Inflammatory macrophage treated with lipopolysaccharide for 1 hour (primary cell): ENCODE measurements at regions not wholly inside any gene's neighbourhood (a gene's known extent, or its start where the extent isn't known, plus 50 kb on each side); places are given as distances from the start of the nearest gene placed in this dataset.
"Not testable (repeated sequence)": the region's sequence is repeated elsewhere in the genome, so short reads cannot be mapped to it uniquely, and the experiment has no call there.

Experiments used
- DNase-seq, 2 donors: peaks; one replicate each; pipeline ENCODE4 v3.0.0-alpha.2; 2020 to 2022

DNA sequence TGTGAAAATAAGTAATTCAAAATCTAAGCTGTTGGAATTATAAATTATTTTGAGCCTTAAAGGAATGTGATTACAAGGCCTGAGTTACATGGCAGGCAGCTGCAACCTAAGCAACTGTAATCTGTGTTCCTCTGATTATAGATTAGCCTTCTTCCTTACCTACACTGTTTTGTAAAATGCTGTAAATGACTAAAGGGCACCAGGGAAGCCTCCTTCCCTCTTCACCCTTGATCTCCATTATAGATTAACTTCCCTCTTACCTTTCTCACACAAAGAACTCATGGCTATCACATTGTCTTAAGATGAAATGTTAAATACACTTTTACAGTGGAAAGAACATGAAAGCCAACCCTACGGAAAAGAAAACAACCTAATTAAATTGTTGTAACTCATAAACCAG, 423.7 kb upstream of the KLF12 start:
- no peak for DNase-seq

DNA sequence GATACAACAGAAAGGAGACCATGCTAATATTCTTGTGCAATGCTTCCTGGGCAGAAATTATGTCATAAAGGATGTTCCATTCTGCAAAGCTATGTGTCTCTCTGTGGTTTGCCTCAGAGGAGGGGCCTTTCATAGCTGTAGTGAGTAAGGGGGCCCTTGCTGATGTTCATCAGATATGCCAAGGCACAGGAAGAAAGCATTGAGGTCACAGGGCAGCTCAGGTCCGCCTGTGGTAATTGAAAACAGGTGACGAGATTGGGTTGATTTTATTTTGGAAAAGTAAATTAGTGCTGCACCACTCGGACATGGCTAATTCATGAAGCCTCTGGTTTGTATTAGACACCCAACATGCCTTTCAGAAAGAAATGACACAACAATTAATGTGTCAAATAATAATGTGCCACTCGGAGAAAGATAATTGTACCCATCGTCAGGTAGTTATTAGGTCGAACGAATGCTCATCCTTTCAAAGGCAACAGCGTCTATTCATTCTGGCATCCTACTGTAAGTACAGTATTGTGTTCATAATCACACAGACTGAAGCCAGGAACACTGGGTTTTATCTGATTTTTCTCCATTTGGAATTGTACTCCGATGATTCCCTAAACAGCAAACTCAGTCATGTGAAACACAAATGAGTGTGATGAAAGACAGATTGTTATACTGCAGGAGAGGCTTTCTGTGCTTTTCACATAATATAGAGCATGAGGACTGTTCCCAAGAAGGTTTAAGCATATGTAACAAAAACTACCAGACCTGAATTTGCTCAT, 421.6 kb upstream of the KLF12 start:
- DNase-seq, result no peak

DNA sequence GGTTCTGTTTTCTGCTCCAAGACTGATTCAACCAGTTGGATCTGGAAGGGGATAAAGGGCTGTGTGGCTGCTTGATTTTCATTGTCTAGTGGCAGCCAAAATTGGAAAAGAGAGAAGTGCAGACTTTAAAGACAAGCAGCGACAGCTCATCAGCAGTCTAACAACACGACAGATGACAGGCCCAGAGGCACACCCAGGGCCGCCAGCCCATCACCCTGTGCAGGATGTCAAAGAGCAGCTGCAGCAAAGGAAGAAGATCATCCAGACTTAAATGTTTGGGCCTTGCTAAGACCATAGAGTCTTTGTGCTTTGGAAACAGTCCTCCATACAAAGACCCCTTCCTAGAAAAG, 421.0 kb upstream of the KLF12 start:
- no peak for DNase-seq

DNA sequence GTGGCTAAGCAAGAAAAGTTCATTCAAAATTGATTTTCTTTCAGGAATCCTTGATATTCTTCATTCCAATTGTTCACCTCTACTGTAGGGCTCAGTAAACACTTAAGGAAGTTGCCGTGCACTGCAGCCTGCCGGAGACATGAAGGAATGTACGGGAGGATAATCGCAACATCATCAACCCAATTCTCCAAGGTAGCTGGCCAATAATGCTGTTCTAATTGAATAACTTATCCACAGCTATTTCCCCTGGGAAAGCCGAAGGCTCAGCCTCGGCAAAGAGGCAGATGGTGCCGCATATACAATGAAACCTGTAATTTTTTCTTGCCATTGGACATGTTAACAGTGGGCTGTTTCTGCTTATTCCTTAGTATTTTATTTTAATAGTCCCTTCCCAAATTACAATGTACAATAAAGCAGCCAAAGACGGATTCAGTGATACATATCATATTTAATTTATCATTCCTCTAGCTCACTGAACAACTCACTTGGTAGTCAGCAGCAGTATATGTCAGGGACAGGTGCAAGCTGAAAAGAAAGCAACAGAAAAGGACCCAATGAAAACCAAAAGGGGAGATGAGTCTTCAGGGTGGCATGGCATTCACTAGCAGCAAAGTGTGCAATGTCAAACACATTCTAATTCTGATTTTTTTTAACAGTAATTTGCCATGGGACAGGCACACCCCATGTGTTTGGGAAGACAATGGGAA, 420.5 kb upstream of the KLF12 start:
- no peak for DNase-seq

DNA sequence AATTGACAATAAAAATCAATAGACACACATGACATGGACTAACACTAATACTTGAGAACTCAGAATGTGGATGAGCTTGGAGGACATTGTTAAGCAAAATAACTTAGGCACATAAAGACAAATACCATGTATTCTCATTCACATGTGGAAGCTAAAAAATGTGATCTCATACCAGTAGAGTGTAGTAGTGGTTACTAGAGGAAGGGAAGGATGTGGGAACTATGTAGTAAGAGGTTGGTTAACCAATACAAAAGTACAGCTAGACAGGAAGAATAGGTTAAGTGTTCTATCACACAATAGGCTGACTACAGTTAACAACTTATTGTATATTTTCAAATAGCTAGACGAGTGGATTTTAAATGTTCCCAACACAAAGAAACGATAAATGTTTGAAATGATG, 415.8 kb upstream of the KLF12 start:
- no peak for DNase-seq

DNA sequence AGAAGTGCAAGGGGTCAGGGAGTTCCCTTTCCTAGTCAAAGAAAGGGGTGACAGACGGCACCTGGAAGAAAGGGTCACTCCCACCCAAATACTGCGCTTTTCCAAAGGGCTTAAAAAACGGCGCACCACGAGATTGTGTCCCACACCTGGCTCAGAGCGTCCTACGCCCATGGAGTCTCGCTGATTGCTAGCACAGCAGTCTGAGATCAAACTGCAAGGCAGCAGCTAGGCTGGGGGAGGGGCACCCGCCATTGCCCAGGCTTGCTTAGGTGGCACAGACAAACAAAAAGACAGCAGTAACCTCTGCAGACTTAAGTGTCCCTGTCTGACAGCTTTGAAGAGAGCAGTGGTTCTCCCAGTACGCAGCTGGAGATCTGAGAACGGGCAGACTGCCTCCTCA, 402.4 kb upstream of the KLF12 start:
- DNase-seq, result not testable (repeated sequence)

DNA sequence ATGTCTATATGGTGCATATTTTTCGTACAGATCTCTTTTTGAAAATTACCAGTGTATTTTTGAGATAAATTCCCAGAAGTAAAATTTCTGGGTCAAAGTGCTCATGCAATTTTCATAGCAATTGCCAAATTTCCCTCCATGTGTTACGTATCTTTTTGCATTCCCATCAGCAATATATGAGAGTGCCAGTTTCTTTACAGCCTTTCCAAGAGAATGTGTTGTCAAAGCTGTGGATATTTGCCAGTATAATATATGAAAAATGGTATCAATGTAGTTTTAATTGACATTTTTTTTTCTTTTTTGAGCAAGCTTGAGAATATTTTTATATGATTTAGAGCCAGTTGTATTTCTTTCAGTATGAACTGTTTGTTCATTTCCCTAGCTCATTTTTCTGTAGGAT, 399.0 kb upstream of the KLF12 start:
- no peak for DNase-seq

DNA sequence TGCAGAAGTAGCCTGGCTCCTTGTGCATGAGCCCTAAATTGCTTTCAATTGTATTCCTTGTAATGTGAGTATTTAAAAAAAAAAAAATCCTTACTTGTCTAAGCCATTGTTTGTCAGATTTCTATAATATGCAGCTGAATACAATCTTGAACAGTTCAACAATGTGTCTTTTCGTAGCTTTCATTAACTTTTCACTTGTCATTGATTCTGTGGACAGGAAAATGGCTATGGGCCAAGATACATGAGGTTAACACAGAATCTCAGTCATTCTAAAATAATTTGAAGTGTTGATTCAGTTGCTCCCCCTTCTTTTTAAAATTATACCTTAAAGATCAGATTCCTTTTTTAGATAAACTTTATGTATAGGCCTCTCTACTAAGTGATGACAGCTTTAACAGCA, 395.8 kb upstream of the KLF12 start:
- no peak for DNase-seq

DNA sequence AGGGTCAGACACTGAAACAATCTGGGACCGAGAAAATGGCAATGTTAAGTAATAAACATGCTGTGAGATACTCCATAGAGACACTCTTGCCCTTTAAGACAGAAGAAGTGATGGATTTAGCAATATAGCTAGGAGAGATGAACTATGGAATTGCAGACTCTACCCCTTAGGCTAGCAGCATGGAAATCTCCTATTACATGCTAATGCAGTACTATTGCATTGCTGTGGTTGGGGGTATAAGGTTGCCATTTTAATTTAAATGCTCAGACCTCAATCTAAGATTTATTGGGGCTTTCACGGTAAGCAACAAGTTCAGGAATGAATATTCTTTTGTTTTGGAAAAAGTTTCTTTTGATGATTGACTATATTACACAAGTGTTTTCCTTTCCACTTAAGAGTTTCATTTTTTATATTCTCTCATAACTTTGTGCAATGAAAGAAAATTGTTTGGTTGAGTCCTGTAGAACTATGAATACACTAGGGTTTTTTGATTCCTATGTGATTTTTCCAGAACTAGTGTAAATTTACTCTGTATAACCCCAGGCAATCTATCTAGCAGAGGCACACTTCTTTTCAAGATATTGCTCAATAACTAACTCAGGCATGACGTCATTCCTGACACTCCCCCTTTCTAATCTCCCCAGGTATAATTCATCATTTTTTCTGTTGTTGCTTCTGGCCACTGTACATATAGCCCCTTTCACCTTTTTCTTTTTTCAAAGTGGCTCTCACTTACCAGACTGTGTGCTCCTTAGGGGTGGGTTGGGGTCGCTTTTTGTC, 394.7 kb upstream of the KLF12 start:
- DNase-seq, result no peak

DNA sequence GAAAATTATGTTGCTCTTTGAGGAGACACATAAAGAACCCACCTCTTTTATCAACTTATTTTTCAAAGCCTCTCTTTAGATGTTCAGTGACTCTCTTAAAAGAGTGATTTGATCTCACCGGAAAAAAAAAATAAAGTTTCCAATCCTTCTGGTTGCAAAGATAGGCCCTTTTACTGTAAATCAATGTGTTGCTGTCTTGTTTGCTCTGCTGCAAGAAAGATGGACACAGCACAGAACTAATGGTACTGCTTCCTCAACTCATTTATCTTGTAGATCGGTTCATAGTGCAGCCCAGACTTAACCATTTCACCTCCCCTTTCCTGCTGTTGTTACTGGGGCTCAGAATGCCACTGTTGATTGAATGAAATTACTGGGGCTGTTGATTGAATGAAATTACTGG, 388.9 kb upstream of the KLF12 start:
- DNase-seq, result no peak

DNA sequence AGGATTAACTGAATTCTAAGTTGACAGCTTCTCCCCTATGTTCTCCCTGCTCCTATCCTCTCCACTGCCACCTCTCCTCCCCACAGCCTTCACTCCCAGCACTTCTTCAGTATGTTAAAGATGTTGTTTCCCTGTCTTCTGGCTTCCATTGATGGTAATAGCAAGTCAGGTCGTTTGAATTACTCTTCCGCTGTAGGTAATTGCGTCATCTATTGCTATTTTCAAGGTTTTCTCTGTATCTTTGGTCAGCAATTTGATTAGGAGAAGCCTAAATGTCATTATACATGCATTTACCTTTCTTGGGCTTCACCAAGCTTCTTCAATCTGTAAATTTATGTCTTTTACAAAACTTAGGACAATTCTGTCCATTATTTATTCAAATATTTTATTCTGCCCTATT, 377.3 kb upstream of the KLF12 start:
- DNase-seq, result no peak

DNA sequence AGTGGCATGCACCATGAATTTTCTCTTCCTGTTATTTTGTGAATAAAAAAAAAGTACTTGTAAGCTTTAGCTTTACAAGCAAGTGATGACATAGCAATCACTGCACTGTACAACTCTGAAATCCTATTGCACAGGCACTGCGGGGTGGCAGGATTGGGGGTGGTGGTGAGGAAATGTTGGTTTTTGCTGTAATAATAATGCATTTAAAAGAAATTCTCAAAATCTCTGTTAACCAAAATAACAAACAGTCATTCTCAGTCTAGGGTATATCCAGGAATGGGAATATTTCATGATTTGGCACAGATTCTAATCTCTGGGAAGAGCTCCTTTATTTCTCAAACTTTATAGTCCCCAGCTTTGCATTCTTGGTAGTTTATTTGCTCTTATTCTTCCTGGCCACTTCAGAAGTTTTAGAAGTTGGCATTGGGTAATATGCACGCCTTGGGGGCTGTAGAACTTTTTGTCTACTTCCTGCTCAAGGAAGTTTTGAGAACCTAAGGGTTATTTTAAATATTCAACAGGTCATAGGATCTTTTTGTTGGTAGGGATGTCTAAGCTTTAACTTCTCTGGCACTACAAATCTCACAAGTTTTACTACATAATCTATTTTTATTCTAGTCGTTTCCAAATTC, 353.0 kb upstream of the KLF12 start:
- no peak for DNase-seq

DNA sequence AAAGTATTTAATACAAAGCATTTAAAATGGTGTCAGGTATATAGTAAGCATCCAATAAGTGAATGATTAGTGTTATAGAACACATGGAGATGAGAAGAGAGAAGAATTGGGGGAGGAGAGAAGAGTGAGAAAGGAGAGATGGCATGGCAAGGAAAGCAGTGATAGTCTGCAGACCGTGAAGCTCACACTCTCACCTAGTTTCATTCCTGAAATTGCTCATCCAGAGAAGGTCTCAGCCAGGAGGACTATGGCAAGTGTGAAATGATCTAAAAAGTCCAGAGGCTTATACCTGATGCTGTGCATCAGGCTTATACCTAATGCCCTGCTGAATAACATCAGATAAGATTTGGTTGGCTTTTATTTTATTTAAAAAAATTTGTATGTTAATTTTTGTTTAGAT, 351.6 kb upstream of the KLF12 start:
- no peak for DNase-seq

DNA sequence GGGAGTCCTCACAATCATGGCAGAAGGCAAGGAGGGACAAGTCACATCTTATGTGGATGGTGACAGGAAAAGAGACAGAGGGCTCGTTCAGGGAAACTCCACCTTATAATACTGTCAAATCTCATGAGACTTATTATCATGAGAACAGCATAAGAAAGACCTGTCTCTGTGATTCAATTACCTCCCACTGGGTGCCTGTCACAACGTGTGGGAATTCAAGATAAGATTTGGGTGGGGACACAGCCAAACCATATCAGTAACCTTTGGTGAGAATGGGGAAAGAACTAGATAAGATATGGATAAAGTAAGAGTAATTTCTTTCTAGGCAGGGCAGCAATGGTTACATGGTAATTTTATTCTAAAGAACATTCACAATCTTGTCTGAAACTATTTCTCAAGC, 344.9 kb upstream of the KLF12 start:
- DNase-seq, result no peak

DNA sequence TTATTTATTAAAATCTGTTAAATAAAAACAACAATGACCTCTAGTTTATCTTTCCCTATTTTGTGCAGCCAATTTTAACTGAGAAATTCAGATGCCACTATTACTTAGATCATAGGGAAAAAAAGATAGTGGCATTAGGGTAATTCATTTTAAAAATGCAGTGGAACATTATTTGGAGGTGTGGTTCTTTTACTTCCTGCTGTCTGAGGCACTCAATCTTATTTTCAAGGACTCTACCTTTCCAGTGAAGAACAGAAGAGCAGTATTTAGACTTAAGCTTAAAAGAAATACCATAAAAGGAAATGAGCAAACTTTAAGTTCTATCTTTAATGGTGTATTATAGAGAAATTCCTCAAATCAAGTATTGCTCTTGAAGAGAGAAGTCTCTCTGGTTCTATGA, 342.6 kb upstream of the KLF12 start:
- no peak for DNase-seq

DNA sequence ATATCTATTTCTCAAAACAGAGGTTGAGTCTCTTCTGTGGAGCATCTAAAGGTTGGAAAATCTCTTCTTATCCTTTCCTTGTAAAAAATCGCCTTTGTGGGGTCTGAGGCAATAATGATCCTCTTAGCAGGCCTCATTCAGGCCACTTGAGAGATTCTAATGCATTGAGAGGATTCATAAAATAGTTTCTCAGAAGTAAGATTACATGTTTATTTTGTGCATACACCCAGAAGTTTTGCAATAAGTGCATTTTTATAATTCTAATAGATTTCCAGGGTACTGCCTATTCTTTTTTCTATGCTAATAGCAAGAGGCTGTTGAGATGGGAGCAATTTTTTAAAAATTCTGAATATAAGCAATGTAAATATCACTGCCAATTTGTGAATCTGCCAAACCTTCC, 342.2 kb upstream of the KLF12 start:
- DNase-seq, result no peak

DNA sequence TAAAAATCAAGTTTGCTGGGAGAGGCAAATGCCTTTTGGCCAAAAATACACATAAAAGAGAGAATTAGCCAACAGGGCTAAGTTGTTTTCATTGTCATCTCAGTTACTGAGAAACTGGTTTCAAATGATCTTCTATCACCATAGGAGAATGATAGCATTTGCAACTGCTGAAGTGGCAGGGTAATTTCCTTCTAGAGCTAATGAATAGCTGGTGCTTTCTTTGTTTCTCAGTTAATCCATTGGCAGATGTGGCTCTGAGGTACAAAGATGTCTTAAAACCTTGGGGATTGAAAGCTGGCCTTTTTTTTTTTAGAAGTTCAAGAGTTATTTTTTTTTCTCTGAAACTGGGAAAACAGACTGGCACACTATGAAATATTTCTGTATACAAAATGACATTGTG, 332.7 kb upstream of the KLF12 start:
- DNase-seq, result no peak

DNA sequence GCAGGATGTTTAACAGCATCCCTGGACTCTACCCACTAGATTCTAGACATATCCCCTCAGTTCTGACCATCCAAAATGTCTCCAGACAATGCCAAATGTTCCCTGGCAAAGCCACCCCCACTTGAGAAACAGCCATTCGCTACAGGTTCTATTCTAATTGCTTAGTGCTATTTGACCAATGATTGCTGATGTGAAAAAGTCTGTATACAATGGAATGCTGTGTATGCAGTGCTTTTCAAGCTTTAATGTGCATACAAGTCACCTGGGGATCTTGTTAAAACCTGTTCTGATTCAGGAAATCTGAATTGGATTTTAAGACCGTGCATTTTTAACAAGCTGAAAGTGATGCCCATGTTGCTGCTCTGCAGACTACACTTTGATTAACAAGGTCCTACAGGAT, 331.8 kb upstream of the KLF12 start:
- DNase-seq, result no peak

DNA sequence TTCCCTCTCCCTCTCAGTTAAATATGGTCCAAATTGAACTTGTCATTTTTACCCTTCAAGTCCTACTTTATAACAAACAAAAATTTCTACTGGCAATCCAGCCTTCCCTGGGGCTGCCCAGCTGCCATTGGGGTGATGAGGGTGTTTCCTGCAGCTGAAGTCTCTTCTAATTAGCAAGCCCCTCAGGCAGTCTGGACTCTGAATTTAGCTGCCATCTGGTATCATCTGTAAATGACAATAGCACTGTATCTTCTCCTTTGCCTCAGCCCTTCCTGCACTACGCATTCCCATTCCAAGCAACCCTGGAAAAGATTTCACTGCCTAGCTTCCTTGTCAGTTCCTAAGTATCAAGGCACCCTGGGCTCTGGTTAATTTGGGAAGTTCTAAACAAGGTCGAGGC, 331.1 kb upstream of the KLF12 start:
- DNase-seq, result no peak

DNA sequence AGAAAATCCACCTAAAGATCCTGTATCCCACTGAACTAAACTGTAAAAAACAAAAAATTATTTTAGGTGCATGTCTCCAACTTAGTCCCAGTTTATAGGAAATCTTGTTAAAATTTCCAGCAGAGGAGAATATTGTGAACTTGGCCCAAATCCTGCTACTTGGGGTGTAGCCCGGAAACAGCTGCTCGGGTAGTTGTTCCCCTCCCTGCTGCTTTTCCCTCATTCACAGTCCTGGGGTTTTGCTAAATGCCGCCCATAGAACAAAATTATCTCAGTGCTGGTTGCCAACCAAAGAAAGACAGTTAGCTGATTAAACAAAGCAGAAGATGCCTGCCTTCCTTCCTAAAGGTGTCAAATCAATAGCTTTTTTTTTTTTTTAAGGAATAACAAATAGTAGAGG, 330.5 kb upstream of the KLF12 start:
- no peak for DNase-seq

DNA sequence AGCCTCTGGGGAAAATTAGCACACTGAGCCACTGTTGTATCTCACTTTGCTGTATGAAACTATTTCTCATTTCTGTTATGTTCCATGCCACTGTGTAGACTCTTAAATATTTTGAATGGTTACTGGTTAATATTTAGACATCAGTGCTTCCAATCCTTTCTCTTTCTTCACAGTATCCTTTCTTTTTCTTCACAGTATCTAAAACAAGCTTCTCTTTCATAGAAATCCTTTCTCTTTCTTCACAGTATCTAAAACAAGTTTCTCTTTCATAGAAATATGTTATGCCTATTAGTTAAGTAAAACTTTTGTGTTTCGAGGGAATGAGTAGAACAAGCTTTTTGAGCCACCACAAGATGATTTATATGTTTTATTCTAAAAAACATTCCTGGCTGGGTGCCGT, 326.8 kb upstream of the KLF12 start:
- no peak for DNase-seq

DNA sequence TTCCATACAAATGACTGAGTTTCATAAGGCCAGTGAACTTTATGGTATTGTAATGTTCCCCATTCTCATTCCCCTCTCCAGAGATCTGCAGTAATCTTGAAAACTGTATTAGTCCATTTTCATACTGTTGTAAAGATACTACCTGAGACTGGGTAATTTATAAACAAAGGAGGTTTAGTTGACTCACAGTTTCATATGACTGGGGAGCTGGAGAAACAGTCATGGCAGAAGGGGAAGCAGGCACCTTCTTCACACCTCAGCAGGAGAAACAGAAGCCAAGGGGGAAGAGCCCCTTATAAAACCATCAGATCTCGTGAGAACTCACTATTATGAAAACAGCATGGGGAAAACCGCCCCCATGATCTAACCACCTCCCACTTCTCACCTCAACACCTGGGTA, 318.7 kb upstream of the KLF12 start:
- DNase-seq, result no peak

DNA sequence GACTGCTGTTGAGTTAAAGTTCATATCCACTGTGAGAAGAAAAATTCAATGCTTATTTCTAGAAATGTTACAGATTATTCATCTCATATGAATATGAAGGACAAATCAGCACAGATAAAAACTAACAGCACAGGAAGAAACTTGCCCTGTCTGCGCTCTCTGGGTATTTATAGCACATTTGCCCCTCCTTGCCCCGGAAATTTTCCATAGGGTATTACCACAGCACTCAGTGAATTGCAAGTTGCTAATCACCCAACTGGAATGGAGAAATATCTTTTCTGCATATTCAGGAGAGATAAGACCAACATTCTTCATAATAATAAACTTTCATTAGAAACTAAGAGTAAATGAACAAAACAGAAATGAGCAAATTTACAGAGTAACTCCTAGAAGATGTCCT, 318.0 kb upstream of the KLF12 start:
- DNase-seq, result no peak

DNA sequence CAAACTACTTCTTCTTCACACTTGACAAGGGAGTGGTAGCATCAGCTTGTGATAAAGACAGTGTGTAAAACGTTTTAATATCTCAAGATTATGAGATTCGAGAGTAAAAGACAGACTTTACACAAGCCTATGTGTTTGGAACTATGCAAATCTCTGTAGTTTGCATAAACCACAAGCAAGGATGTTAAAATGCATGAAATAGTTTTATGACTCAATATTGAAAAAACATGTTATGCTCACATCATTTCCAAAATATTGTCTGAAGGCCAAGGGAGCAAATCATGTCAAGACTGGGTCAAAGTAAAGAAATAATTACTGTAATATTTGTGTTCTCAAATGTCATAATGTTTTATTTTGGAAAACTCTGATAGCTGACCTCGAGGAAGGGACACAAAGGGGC, 316.8 kb upstream of the KLF12 start:
- DNase-seq, result no peak
